NT2/D1 (cell line): ENCODE measurements at regions not wholly inside any gene's neighbourhood (a gene's known extent, or its start where the extent isn't known, plus 50 kb on each side); places are given as distances from the start of the nearest gene placed in this dataset.

ENCODE experiments used
- SUZ12 ChIP-seq: IDR thresholded peaks from 2 replicates; pipeline ENCODE4 v1.6.1; 2011; ENCODE audit not compliant: insufficient read length, insufficient read depth; ENCODE audit errors: extremely low read depth
- YY1 ChIP-seq: IDR thresholded peaks from 2 replicates; pipeline ENCODE4 v1.6.1; 2011; ENCODE audit not compliant: insufficient read length, insufficient read depth
- ZNF274 ChIP-seq: IDR thresholded peaks from 2 replicates; pipeline ENCODE4 v1.6.1; 2011; ENCODE audit warnings: mild to moderate bottlenecking, low read depth, low read length

DNA sequence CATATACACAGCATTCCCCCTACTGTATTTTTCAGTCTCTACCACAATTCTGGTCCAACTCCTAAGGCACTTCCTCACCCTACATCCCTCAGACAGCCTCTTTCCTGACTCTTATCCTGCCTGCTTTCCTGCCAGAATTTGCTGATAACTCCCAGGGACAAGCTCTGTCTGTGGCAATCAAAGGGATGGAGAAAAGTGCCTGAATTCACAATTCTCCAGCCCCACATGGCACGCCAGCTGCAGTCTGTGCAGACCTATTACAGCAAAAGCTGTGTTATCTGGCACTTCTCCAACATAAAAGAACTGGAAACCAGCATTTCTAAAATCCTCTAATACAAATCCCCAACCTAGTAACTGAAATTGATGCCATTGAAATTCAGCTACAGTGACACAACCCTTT is 404.8 kb downstream of the KLHL13 start:
- no peak for TF ChIP-seq SUZ12
- TF ChIP-seq YY1, result no peak
- no peak for TF ChIP-seq ZNF274
